Calu3 (cell line): ENCODE measurements at regions not wholly inside any gene's neighbourhood (a gene's known extent, or its start where the extent isn't known, plus 50 kb on each side); places are given as distances from the start of the nearest gene placed in this dataset.

ENCODE experiments used
- BruUV-seq: library from RNA; stranded (reverse); fragments of 400-500 nt; replicated peaks from 2 replicates; lab custom pipeline; 2021; lab: Mats Ljungman, UMichigan
- CTCF ChIA-PET: fragments of 300-600 bp; sonication (Branson Sonifier 250); formaldehyde crosslinking; loops from one replicate; lab custom pipeline; 2022; ENCODE audit warnings: antibody characterized with exemption; lab: Charles Lee
- DNase-seq: peaks from one replicate; pipeline ENCODE4 v3.0.0; 2022
- H3K27ac Mint-ChIP-seq: one replicate; pipeline ENCODE4 v1.8.0; 2022; ENCODE audit warnings: mixed read lengths; ENCODE audit not compliant: unreplicated experiment
- H3K27me3 Mint-ChIP-seq: one replicate; pipeline ENCODE4 v1.8.0; 2022; ENCODE audit warnings: mixed read lengths; ENCODE audit not compliant: unreplicated experiment
- H3K36me3 Mint-ChIP-seq: one replicate; pipeline ENCODE4 v1.8.0; 2022; ENCODE audit warnings: mild to moderate bottlenecking, moderate library complexity, mixed read lengths; ENCODE audit not compliant: insufficient read depth, unreplicated experiment
- H3K4me1 Mint-ChIP-seq: one replicate; pipeline ENCODE4 v1.8.0; 2022; ENCODE audit warnings: mild to moderate bottlenecking, low read depth, mixed read lengths; ENCODE audit not compliant: unreplicated experiment
- H3K4me3 Mint-ChIP-seq: one replicate; pipeline ENCODE4 v1.8.0; 2022; ENCODE audit warnings: mild to moderate bottlenecking, low read depth, moderate library complexity, mixed read lengths; ENCODE audit not compliant: unreplicated experiment
- H3K9me3 Mint-ChIP-seq: one replicate; pipeline ENCODE4 v1.8.0; 2022; ENCODE audit warnings: low read depth, mixed read lengths; ENCODE audit not compliant: unreplicated experiment
- CTCF ChIP-seq: fragments of 200-600 bp; IDR thresholded peaks from one replicate; pipeline ENCODE4 v1.8.0; 2022; ENCODE audit warnings: antibody characterized with exemption; ENCODE audit not compliant: unreplicated experiment
- intact Hi-C: fragments of 100-400 bp; cut with micrococcal nuclease; formaldehyde crosslinking; loops from one replicate; pipeline ENCODE4 v1.10.0; 2022; ENCODE audit not compliant: unreplicated experiment

GRCh38 chr2:192443831-192444230, 249.1 kb upstream of the TMEFF2 start:
- no peaks in the 10 kb centered on the region for H3K36me3 Mint-ChIP-seq
- intact Hi-C loops: no loop called here
- no peaks in the 10 kb centered on the region for H3K9me3 Mint-ChIP-seq
- no peak for DNase-seq
- no peaks in the 10 kb centered on the region for H3K4me1 Mint-ChIP-seq
- BruUV-seq: no TSS peak
- H3K27ac Mint-ChIP-seq: no peak overlapping the region
- H3K4me3 Mint-ChIP-seq: no peak overlapping the region
- CTCF ChIA-PET: no interaction called here
- no peaks in the 10 kb centered on the region for H3K27me3 Mint-ChIP-seq
- no peak for TF ChIP-seq CTCF

GRCh38 chr2:192438239-192438638, 243.5 kb upstream of the TMEFF2 start:
- no peaks in the 10 kb centered on the region for H3K27me3 Mint-ChIP-seq
- CTCF ChIA-PET: no interaction called here
- no peaks in the 10 kb centered on the region for H3K36me3 Mint-ChIP-seq
- no peak for TF ChIP-seq CTCF
- no peak for DNase-seq
- H3K4me3 Mint-ChIP-seq: no peak overlapping the region
- H3K4me1 Mint-ChIP-seq: peaks cover 13% of the 10 kb centered on the region
- no TSS peak for BruUV-seq
- intact Hi-C loops: no loop called here
- no peaks in the 10 kb centered on the region for H3K9me3 Mint-ChIP-seq
- H3K27ac Mint-ChIP-seq: no peak overlapping the region

- no TSS peak for BruUV-seq
- no peak for DNase-seq
- H3K4me1 Mint-ChIP-seq: peaks cover 13% of the 10 kb centered on the region
- no peaks in the 10 kb centered on the region for H3K36me3 Mint-ChIP-seq
- TF ChIP-seq CTCF: no peak
- no peaks in the 10 kb centered on the region for H3K27me3 Mint-ChIP-seq
- H3K27ac Mint-ChIP-seq: no peak overlapping the region
- CTCF ChIA-PET: no interaction called here
- no peak overlapping the region for H3K4me3 Mint-ChIP-seq
- no peaks in the 10 kb centered on the region for H3K9me3 Mint-ChIP-seq
- intact Hi-C loops: no loop called here
These were observed 242.9 kb upstream of the TMEFF2 start for GRCh38 chr2:192437653-192438052.

GRCh38 chr2:192424243-192424642, 229.5 kb upstream of the TMEFF2 start:
- Mint-ChIP-seq H3K36me3 (no peaks in the 10 kb centered on the region), H3K4me3 (no peak overlapping the region), H3K4me1 (no peaks in the 10 kb centered on the region), H3K27ac (no peak overlapping the region), H3K9me3 (peaks cover 4% of the 10 kb centered on the region), H3K27me3 (no peaks in the 10 kb centered on the region)
- DNase-seq: no peak
- intact Hi-C loops: no loop called here
- TF ChIP-seq CTCF: no peak
- CTCF ChIA-PET: no interaction called here
- BruUV-seq: no TSS peak
